Smooth muscle cell (in vitro differentiated cells): ENCODE measurements at regions not wholly inside any gene's neighbourhood (a gene's known extent, or its start where the extent isn't known, plus 50 kb on each side); places are given as distances from the start of the nearest gene placed in this dataset.

Experiments used
- DNase-seq: peaks from one replicate; lab custom pipeline; 2025; ENCODE audit not compliant: unreplicated experiment; lab: John Stamatoyannopoulos, UW
- H2AFZ ChIP-seq: fragments of 200-600 bp; sonication (generic); 2 replicates; pipeline ENCODE4 v1.6.0; 2016; ENCODE audit warnings: antibody characterized with exemption, low read depth, mild to moderate bottlenecking
- H3F3A ChIP-seq: fragments of 200-600 bp; sonication (generic); 2 replicates; pipeline ENCODE4 v1.6.0; 2017; ENCODE audit warnings: antibody characterized with exemption, low read depth
- H3K27ac ChIP-seq: fragments of 200-600 bp; sonication (generic); 2 replicates; pipeline ENCODE4 v1.5.1; 2016; ENCODE audit warnings: low read depth, mild to moderate bottlenecking
- H3K27me3 ChIP-seq: fragments of 200-600 bp; sonication (generic); 2 replicates; pipeline ENCODE4 v1.6.1; 2016; ENCODE audit warnings: low read depth, mild to moderate bottlenecking
- H3K36me3 ChIP-seq: fragments of 200-600 bp; sonication (generic); 2 replicates; pipeline ENCODE4 v1.5.1; 2016; ENCODE audit warnings: low read depth
- H3K4me1 ChIP-seq: fragments of 200-600 bp; sonication (generic); 2 replicates; pipeline ENCODE4 v1.5.1; 2016; ENCODE audit warnings: low read depth
- H3K4me2 ChIP-seq: fragments of 200-600 bp; sonication (generic); 2 replicates; pipeline ENCODE4 v1.6.0; 2016; ENCODE audit warnings: mild to moderate bottlenecking
- H3K4me3 ChIP-seq: fragments of 200-600 bp; sonication (generic); 2 replicates; pipeline ENCODE4 v1.5.1; 2016; ENCODE audit warnings: mild to moderate bottlenecking
- H3K79me2 ChIP-seq: fragments of 200-600 bp; sonication (generic); 2 replicates; pipeline ENCODE4 v1.6.0; 2016; ENCODE audit warnings: low read depth, mild to moderate bottlenecking
- H3K9ac ChIP-seq: fragments of 200-600 bp; sonication (generic); 2 replicates; pipeline ENCODE4 v1.6.0; 2016; ENCODE audit warnings: low read depth
- H3K9me3 ChIP-seq: fragments of 200-600 bp; sonication (generic); replicated peaks from 2 replicates; pipeline ENCODE4 v1.5.1; 2016; ENCODE audit warnings: low read depth
- H4K20me1 ChIP-seq: fragments of 200-600 bp; sonication (generic); 2 replicates; pipeline ENCODE4 v1.6.0; 2016; ENCODE audit warnings: low read depth
- CTCF ChIP-seq: fragments of 200-600 bp; sonication (generic); IDR thresholded peaks from 2 replicates; pipeline ENCODE4 v1.5.1; 2017; ENCODE audit warnings: borderline replicate concordance, mild to moderate bottlenecking, antibody characterized with exemption; ENCODE audit not compliant: insufficient read depth, poor library complexity, severe bottlenecking
- WGBS: methylation state at CpG from one replicate; pipeline ENCODE4 v1.1.7; 2016; ENCODE audit warnings: low lambda C conversion rate; 5-methylcytosine and 5-hydroxymethylcytosine counted together

DNA sequence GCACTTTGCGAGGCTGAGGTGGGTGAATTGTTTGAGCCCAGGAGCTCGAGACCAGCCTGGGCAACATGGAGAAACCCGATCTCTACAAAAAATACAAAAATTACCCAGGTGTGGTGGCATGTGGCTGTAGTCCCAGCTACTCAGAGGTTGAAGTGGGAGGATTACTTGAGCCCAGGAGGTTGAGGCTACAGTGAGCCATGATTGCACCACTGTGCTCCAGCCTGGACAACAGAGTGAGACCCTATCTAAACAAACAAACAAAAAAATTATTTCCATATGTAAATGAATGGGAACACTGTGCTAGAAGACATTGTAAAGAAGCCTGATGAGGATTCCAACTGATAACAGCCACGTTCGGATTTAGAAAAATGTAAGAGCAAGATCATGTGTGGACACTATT lies 154.2 kb downstream of the ZFP64 start:
- no peak for TF ChIP-seq CTCF
- 79% methylated on average over 5 of the region's 5 CpGs for WGBS
- no peaks in the 10 kb centered on the region for H3K9me3 ChIP-seq

DNA sequence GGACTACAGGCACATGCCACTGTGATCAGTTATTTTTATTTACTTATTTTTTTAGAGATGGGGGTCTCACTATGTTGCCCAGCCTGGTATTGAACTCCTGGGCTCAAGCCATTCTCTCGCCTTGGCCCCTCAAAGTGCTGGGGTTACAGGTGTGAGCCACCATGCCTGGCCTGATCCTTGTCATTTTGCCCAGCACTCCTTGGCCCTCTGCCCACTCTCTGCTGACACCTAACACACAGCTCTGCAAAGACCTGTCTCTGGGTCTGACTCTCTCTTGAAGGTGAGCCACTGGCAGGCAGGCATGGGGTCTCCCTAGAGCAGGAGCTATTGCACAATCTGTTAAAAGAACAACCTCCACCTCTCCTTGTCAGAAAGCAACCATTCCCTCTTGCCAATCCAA lies 155.6 kb downstream of the ZFP64 start:
- no peaks in the 10 kb centered on the region for H3K79me2 ChIP-seq
- 100% methylated on average over 1 of the region's 1 CpG for WGBS
- H3K4me2 ChIP-seq, result no peak overlapping the region
- no peaks in the 10 kb centered on the region for H3K27me3 ChIP-seq
- H2AFZ ChIP-seq, result no peak overlapping the region
- no peak overlapping the region for H3K4me3 ChIP-seq
- no peaks in the 10 kb centered on the region for H3K9me3 ChIP-seq
- no peaks in the 10 kb centered on the region for H3K36me3 ChIP-seq
- H3F3A ChIP-seq, result no peaks in the 10 kb centered on the region
- no peak overlapping the region for H3K27ac ChIP-seq
- H3K4me1 ChIP-seq, result peaks cover 27% of the 10 kb centered on the region
- DNase-seq, result no peak
- no peak for TF ChIP-seq CTCF
- no peaks in the 10 kb centered on the region for H4K20me1 ChIP-seq
- H3K9ac ChIP-seq, result no peak overlapping the region

More for the DNA sequence above, 154.2 kb downstream of the ZFP64 start:
- H3K27me3 ChIP-seq, result no peaks in the 10 kb centered on the region
- no peaks in the 10 kb centered on the region for H3K79me2 ChIP-seq
- H2AFZ ChIP-seq, result no peak overlapping the region
- no peak overlapping the region for H3K27ac ChIP-seq
- no peak overlapping the region for H3K4me2 ChIP-seq
- H3K36me3 ChIP-seq, result no peaks in the 10 kb centered on the region
- no peaks in the 10 kb centered on the region for H3F3A ChIP-seq
- peaks cover 14% of the 10 kb centered on the region for H3K4me1 ChIP-seq
- DNase-seq, result no peak
- no peaks in the 10 kb centered on the region for H4K20me1 ChIP-seq
- no peak overlapping the region for H3K9ac ChIP-seq
- H3K4me3 ChIP-seq, result no peak overlapping the region

DNA sequence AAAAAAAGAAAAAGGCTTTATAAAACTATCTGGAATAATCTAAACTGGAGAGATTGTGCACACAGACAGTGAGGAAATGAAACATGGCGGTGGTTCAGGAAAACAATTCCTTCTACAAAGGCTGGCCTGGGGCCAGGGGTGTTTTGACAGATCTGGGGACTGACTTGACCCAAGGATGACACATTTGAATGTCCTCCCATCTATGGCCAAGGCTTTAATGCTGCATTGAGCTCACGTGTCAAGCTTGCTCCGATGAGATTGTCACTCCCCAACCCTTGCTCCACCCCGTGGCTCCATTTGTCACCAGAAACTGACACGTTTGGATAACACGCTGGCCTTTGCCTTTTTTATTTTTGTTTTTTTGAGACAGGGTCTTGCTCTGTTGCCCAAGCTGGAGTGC lies 156.1 kb downstream of the ZFP64 start:
- Histone ChIP-seq H3K36me3 (no peaks in the 10 kb centered on the region), H3K4me2 (no peak overlapping the region), H3K27me3 (no peaks in the 10 kb centered on the region), H3K4me3 (no peak overlapping the region), H3K9ac (no peak overlapping the region), H4K20me1 (no peaks in the 10 kb centered on the region), H3K27ac (no peak overlapping the region), H3K9me3 (no peaks in the 10 kb centered on the region), H3F3A (no peaks in the 10 kb centered on the region), H2AFZ (no peak overlapping the region), H3K79me2 (no peaks in the 10 kb centered on the region), H3K4me1 (peaks cover 30% of the 10 kb centered on the region)
- TF ChIP-seq CTCF, result no peak
- 94% methylated on average over 6 of the region's 6 CpGs for WGBS
- no peak for DNase-seq

GRCh38 chr20:52034581-52034980 lies 157.0 kb downstream of the ZFP64 start:
- H3K4me3 ChIP-seq, result no peak overlapping the region
- WGBS, result 95% methylated on average over 9 of the region's 9 CpGs
- H3K4me2 ChIP-seq, result no peak overlapping the region

More at GRCh38 chr20:52034581-52034980, 157.0 kb downstream of the ZFP64 start:
- Histone ChIP-seq H3K9me3 (no peaks in the 10 kb centered on the region), H3K9ac (no peak overlapping the region), H3F3A (no peaks in the 10 kb centered on the region), H3K36me3 (no peaks in the 10 kb centered on the region), H3K27me3 (no peaks in the 10 kb centered on the region), H3K27ac (no peak overlapping the region), H3K79me2 (no peaks in the 10 kb centered on the region), H3K4me1 (peaks cover 23% of the 10 kb centered on the region), H2AFZ (no peak overlapping the region), H4K20me1 (no peaks in the 10 kb centered on the region)
- TF ChIP-seq CTCF, result no peak
- DNase-seq, result no peak
